ENCODE measurements at regions not wholly inside any gene's neighbourhood (a gene's known extent, or its start where the extent isn't known, plus 50 kb on each side); places are given as distances from the start of the nearest gene placed in this dataset.

DNA sequence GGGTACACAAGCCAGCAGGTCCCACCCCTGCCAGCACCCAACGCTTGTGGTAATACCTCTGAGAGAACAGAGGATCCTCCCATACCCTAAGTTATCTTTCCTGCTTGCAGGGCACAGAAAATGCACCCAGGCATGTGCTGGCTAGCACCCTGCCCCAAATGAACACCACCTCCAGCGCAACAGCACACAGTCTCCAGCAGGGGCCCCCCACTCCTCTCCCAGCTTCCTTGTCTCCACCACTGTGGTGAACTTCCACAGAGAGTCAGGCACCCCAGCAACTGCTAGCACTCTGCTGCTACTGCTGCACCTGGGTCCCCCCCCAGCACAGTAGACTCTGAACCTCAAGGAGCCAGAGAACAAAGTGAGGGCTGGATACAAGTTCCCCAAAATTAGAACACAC, 216.8 kb upstream of the CNTNAP5 start:
- TF ChIP-seq CTCF (IDR thresholded peaks at IDR 0.05) (no peak), POLR2A (IDR thresholded peaks at IDR 0.05) (no peak), EP300 (IDR thresholded peaks at IDR 0.05) (no peak)

Measured in ovary (tissue), 3 donors.